K562 (cell line): ENCODE measurements at regions not wholly inside any gene's neighbourhood (a gene's known extent, or its start where the extent isn't known, plus 50 kb on each side); places are given as distances from the start of the nearest gene placed in this dataset.

Experiments used
- GABPB1 ChIP-seq: sonication (generic); formaldehyde crosslinking; IDR thresholded peaks from 2 replicates; pipeline ENCODE4 v1.8.0; 2022; ENCODE audit warnings: mild to moderate bottlenecking, missing genetic modification reagents
- NELFE ChIP-seq: IDR thresholded peaks from 2 replicates; pipeline ENCODE4 v1.6.1; 2011; ENCODE audit warnings: mild to moderate bottlenecking; ENCODE audit not compliant: insufficient read depth, insufficient read length
- SAFB2 ChIP-seq: fragments of 200-400 bp; formaldehyde crosslinking; IDR thresholded peaks from 2 replicates; pipeline ENCODE4 v1.6.1; 2018; ENCODE audit warnings: borderline replicate concordance, low read length, low read depth, moderate library complexity; ENCODE audit not compliant: severe bottlenecking
- SNIP1 ChIP-seq: fragments of 450-650 bp; IDR thresholded peaks from 2 replicates; pipeline ENCODE4 v1.7.1; 2017; ENCODE audit warnings: low read depth, mild to moderate bottlenecking
- ZBTB8A ChIP-seq: fragments of 450-650 bp; IDR thresholded peaks from 2 replicates; pipeline ENCODE4 v1.6.1; 2018; ENCODE audit warnings: mild to moderate bottlenecking, moderate library complexity; ENCODE audit not compliant: partially characterized antibody
- TF ChIP-seq, protein P1 (sequence below): fragments of 200-400 bp; formaldehyde crosslinking; IDR thresholded peaks from 2 replicates; pipeline ENCODE4 v1.6.1; 2017; ENCODE audit warnings: mild to moderate bottlenecking, low read depth, low read length, moderate library complexity
- TF ChIP-seq, protein P2 (sequence below): fragments of 250-450 bp; sonication (Bioruptor Pico); IDR thresholded peaks from 2 replicates; pipeline ENCODE4 v1.5.0; 2020; ENCODE audit warnings: mild to moderate bottlenecking, borderline replicate concordance
- TF ChIP-seq, protein P3 (sequence below): fragments of 450-650 bp; formaldehyde crosslinking; IDR thresholded peaks from 2 replicates; pipeline ENCODE4 v1.4.0; 2022; ENCODE audit warnings: mild to moderate bottlenecking, moderate library complexity

DNA sequence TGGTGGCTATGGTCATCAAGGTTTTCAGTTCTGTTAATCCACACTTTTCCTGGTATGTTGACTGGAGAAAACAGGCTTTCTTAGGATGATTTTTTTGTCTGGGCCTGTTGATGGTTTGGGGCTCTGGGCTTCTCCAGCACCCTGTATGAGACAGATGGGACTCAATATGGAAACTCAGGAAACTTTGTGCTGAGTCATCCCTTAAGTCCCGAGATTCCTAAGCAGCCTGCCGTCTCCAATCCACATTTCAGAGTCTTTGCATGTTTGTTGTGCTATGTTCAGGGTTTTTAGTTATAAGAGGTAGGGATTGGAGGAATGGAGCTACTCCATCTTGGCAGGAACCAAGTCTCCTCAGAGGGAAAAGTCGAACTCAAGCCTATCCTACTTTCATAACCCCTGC lies 253.3 kb upstream of the FOXF1 start (continued):
- TF ChIP-seq, protein P1, sequence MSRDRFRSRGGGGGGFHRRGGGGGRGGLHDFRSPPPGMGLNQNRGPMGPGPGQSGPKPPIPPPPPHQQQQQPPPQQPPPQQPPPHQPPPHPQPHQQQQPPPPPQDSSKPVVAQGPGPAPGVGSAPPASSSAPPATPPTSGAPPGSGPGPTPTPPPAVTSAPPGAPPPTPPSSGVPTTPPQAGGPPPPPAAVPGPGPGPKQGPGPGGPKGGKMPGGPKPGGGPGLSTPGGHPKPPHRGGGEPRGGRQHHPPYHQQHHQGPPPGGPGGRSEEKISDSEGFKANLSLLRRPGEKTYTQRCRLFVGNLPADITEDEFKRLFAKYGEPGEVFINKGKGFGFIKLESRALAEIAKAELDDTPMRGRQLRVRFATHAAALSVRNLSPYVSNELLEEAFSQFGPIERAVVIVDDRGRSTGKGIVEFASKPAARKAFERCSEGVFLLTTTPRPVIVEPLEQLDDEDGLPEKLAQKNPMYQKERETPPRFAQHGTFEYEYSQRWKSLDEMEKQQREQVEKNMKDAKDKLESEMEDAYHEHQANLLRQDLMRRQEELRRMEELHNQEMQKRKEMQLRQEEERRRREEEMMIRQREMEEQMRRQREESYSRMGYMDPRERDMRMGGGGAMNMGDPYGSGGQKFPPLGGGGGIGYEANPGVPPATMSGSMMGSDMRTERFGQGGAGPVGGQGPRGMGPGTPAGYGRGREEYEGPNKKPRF = no peak
- TF ChIP-seq, protein P2, sequence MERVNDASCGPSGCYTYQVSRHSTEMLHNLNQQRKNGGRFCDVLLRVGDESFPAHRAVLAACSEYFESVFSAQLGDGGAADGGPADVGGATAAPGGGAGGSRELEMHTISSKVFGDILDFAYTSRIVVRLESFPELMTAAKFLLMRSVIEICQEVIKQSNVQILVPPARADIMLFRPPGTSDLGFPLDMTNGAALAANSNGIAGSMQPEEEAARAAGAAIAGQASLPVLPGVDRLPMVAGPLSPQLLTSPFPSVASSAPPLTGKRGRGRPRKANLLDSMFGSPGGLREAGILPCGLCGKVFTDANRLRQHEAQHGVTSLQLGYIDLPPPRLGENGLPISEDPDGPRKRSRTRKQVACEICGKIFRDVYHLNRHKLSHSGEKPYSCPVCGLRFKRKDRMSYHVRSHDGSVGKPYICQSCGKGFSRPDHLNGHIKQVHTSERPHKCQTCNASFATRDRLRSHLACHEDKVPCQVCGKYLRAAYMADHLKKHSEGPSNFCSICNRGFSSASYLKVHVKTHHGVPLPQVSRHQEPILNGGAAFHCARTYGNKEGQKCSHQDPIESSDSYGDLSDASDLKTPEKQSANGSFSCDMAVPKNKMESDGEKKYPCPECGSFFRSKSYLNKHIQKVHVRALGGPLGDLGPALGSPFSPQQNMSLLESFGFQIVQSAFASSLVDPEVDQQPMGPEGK (CRISPR knock-in tag) = no peak
- TF ChIP-seq GABPB1 (CRISPR knock-in tag) (no peak), SNIP1 (no peak), SAFB2 (no peak), NELFE (no peak), ZBTB8A (no peak)
- TF ChIP-seq, protein P3, sequence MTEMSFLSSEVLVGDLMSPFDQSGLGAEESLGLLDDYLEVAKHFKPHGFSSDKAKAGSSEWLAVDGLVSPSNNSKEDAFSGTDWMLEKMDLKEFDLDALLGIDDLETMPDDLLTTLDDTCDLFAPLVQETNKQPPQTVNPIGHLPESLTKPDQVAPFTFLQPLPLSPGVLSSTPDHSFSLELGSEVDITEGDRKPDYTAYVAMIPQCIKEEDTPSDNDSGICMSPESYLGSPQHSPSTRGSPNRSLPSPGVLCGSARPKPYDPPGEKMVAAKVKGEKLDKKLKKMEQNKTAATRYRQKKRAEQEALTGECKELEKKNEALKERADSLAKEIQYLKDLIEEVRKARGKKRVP (CRISPR knock-in tag) = no peak
